Effector memory CD8-positive, alpha-beta T cell (primary cell): ENCODE measurements at regions not wholly inside any gene's neighbourhood (a gene's known extent, or its start where the extent isn't known, plus 50 kb on each side); places are given as distances from the start of the nearest gene placed in this dataset.

ENCODE experiments used
- ATAC-seq: fragments of 150-1000 bp; cut with Tn5 transposase; replicated peaks from 2 replicates; pipeline ENCODE4 v1.10.0; 2021; ENCODE audit warnings: mild to moderate bottlenecking, moderate library complexity
- DNase-seq, 3 experiments: peaks; one replicate each; pipeline ENCODE4 v3.0.0; 2021
- H3K27ac Mint-ChIP-seq, 2 donors: one replicate each; pipeline ENCODE4 v1.8.0; 2022; ENCODE audit warnings: mild to moderate bottlenecking in 2 of 2, mixed read lengths in 2 of 2, moderate library complexity in 2 of 2
- H3K27me3 Mint-ChIP-seq, 2 donors: one replicate each; pipeline ENCODE4 v1.8.0; 2022; ENCODE audit warnings: mixed read lengths in 2 of 2
- H3K36me3 Mint-ChIP-seq: one replicate; pipeline ENCODE4 v1.8.0; 2022; ENCODE audit warnings: mild to moderate bottlenecking, moderate library complexity, mixed read lengths; ENCODE audit not compliant: insufficient read depth
- H3K4me1 Mint-ChIP-seq, 2 donors: one replicate each; pipeline ENCODE4 v1.8.0; 2022; ENCODE audit warnings: low read depth in 2 of 2, mixed read lengths in 2 of 2
- H3K4me3 Mint-ChIP-seq, 2 donors: one replicate each; pipeline ENCODE4 v1.8.0; 2022; ENCODE audit warnings: mild to moderate bottlenecking in 2 of 2, mixed read lengths in 2 of 2, moderate library complexity in 2 of 2
- H3K9me3 Mint-ChIP-seq, 2 donors: one replicate each; pipeline ENCODE4 v1.8.0; 2022; ENCODE audit warnings: mixed read lengths in 2 of 2

- Mint-ChIP-seq H3K36me3 (no peaks in the 10 kb centered on the region), H3K27me3 (peaks cover 5 to 7% of the 10 kb centered on the region in 2 donors), H3K27ac (no peak overlapping the region), H3K4me3 (no peak overlapping the region), H3K4me1 (no peaks in the 10 kb centered on the region), H3K9me3 (peaks cover 0 to 5% of the 10 kb centered on the region in 2 donors)
- DNase-seq (no peak), ATAC-seq (no peak)
Observed at GRCh38 chr10:28975891-28976531, 298.7 kb downstream of the BAMBI start.

- Mint-ChIP-seq H3K36me3 (no peaks in the 10 kb centered on the region), H3K9me3 (peaks cover 0 to 5% of the 10 kb centered on the region in 2 donors), H3K4me3 (no peak overlapping the region), H3K27me3 (peaks cover 5 to 7% of the 10 kb centered on the region in 2 donors), H3K27ac (no peak overlapping the region), H3K4me1 (no peaks in the 10 kb centered on the region)
- no peak for ATAC-seq
- DNase-seq: no peak
Observed at GRCh38 chr10:28977518-28977917, 300.2 kb downstream of the BAMBI start.

GRCh38 chr10:28980264-28980663 is 302.9 kb downstream of the BAMBI start:
- Mint-ChIP-seq H3K27ac (no peak overlapping the region), H3K4me1 (no peaks in the 10 kb centered on the region), H3K9me3 (peaks cover 0 to 5% of the 10 kb centered on the region in 2 donors), H3K36me3 (no peaks in the 10 kb centered on the region), H3K4me3 (no peak overlapping the region), H3K27me3 (peaks cover 5 to 7% of the 10 kb centered on the region in 2 donors)
- DNase-seq (no peak), ATAC-seq (no peak)

GRCh38 chr10:28981007-28981406 is 303.7 kb downstream of the BAMBI start:
- Mint-ChIP-seq H3K27me3 (peaks cover 2 to 5% of the 10 kb centered on the region in 2 donors), H3K4me3 (no peak overlapping the region), H3K9me3 (peaks cover 0 to 5% of the 10 kb centered on the region in 2 donors), H3K27ac (no peak overlapping the region), H3K36me3 (no peaks in the 10 kb centered on the region), H3K4me1 (no peaks in the 10 kb centered on the region)
- DNase-seq (no peak), ATAC-seq (no peak)

- Mint-ChIP-seq H3K27me3 (no peaks in the 10 kb centered on the region), H3K27ac (no peak overlapping the region), H3K4me1 (no peaks in the 10 kb centered on the region), H3K9me3 (no peaks in the 10 kb centered on the region), H3K4me3 (no peak overlapping the region), H3K36me3 (no peaks in the 10 kb centered on the region)
- DNase-seq: no peak
- ATAC-seq: no peak
Observed at GRCh38 chr10:28982974-28983373, 305.7 kb downstream of the BAMBI start.

- ATAC-seq (no peak), DNase-seq (no peak)
- Mint-ChIP-seq H3K27ac (no peak overlapping the region), H3K4me3 (no peak overlapping the region), H3K4me1 (no peaks in the 10 kb centered on the region), H3K9me3 (peaks cover 0 to 1% of the 10 kb centered on the region in 2 donors), H3K27me3 (peaks cover 0 to 6% of the 10 kb centered on the region in 2 donors), H3K36me3 (no peaks in the 10 kb centered on the region)
Observed at GRCh38 chr10:28983799-28984198, 305.1 kb upstream of the LYZL1 start.

- Mint-ChIP-seq H3K27me3 (peaks cover 0 to 6% of the 10 kb centered on the region in 2 donors), H3K27ac (no peak overlapping the region), H3K36me3 (no peaks in the 10 kb centered on the region), H3K4me1 (no peaks in the 10 kb centered on the region), H3K4me3 (no peak overlapping the region), H3K9me3 (peaks cover 0 to 1% of the 10 kb centered on the region in 2 donors)
- DNase-seq (no peak), ATAC-seq (no peak)
Observed at GRCh38 chr10:28984431-28984830, 304.4 kb upstream of the LYZL1 start.

- ATAC-seq: no peak
- Mint-ChIP-seq H3K36me3 (peaks cover 2% of the 10 kb centered on the region), H3K27ac (no peak overlapping the region), H3K4me3 (no peak overlapping the region), H3K4me1 (no peaks in the 10 kb centered on the region), H3K9me3 (peaks cover 0 to 1% of the 10 kb centered on the region in 2 donors), H3K27me3 (peaks cover 0 to 6% of the 10 kb centered on the region in 2 donors)
- DNase-seq: no peak
Observed at GRCh38 chr10:28985137-28985885, 303.6 kb upstream of the LYZL1 start.

GRCh38 chr10:28986117-28986792 is 302.6 kb upstream of the LYZL1 start:
- H3K27me3 Mint-ChIP-seq: peaks cover 0 to 6% of the 10 kb centered on the region in 2 donors
- DNase-seq: no peak
- H3K4me3 Mint-ChIP-seq: no peak overlapping the region
- H3K36me3 Mint-ChIP-seq: peaks cover 2% of the 10 kb centered on the region
- no peak for ATAC-seq
- H3K9me3 Mint-ChIP-seq: peaks cover 0 to 1% of the 10 kb centered on the region in 2 donors
- no peak overlapping the region for H3K27ac Mint-ChIP-seq
- H3K4me1 Mint-ChIP-seq: no peaks in the 10 kb centered on the region

GRCh38 chr10:28986856-28987255 is 302.0 kb upstream of the LYZL1 start:
- Mint-ChIP-seq H3K27me3 (peaks cover 0 to 6% of the 10 kb centered on the region in 2 donors), H3K27ac (no peak overlapping the region), H3K4me3 (no peak overlapping the region), H3K4me1 (no peaks in the 10 kb centered on the region), H3K36me3 (peaks cover 2% of the 10 kb centered on the region), H3K9me3 (peaks cover 0 to 1% of the 10 kb centered on the region in 2 donors)
- ATAC-seq (no peak), DNase-seq (no peak)

GRCh38 chr10:28987555-28988320 is 301.1 kb upstream of the LYZL1 start:
- peaks cover 2% of the 10 kb centered on the region for H3K36me3 Mint-ChIP-seq
- peaks cover 2 to 6% of the 10 kb centered on the region in 2 donors for H3K27me3 Mint-ChIP-seq
- ATAC-seq: no peak
- no peaks in the 10 kb centered on the region for H3K4me1 Mint-ChIP-seq
- no peak overlapping the region for H3K4me3 Mint-ChIP-seq
- DNase-seq: no peak
- H3K9me3 Mint-ChIP-seq: peaks cover 0 to 1% of the 10 kb centered on the region in 2 donors
- no peak overlapping the region for H3K27ac Mint-ChIP-seq

GRCh38 chr10:28988980-28989379 is 299.9 kb upstream of the LYZL1 start:
- ATAC-seq (no peak), DNase-seq (no peak)
- Mint-ChIP-seq H3K36me3 (peaks cover 2% of the 10 kb centered on the region), H3K9me3 (peaks cover 0 to 1% of the 10 kb centered on the region in 2 donors), H3K27me3 (peaks cover 5 to 6% of the 10 kb centered on the region in 2 donors), H3K4me3 (no peak overlapping the region), H3K27ac (no peak overlapping the region), H3K4me1 (no peaks in the 10 kb centered on the region)
